GM12892 (cell line): ENCODE measurements at regions not wholly inside any gene's neighbourhood (a gene's known extent, or its start where the extent isn't known, plus 50 kb on each side); places are given as distances from the start of the nearest gene placed in this dataset.

ENCODE experiments used
- POLR2AphosphoS5 ChIP-seq: IDR thresholded peaks from 2 replicates; pipeline ENCODE4 v1.6.1; 2011; ENCODE audit warnings: low read depth, low read length, control low read depth
- TAF1 ChIP-seq: IDR thresholded peaks from 2 replicates; pipeline ENCODE4 v1.6.1; 2011; ENCODE audit warnings: low read depth, mild to moderate bottlenecking, control low read depth, low read length, borderline replicate concordance

DNA sequence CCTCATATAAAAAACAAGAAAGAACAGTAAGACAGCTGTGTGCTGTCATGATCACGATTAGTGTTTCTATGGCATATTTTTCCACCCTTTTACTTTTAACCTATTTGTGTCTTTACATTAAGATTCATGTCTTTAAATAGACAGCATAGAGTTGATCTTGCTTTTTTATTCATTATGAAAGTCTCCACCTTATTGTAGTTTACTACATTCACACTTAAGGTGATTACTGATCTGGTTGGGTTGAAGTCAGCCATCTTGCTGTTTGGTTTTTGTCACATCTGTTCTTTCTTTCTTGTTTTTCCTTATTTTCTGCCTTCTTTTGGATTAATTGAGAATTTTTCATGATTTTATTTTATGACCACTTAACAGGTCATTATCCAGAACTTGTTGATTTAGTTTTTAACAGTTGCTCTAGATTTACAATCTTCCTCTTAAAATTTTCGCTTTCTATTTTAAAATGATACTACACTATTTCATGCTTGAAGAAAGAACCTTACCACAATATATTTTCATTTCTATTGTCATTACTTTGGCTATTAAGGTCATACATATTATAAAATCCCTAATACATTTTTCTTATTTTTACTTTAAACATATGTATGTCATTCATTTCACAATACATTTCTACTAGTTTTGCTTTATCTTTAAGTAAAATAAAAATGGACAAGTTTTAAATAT is 292.5 kb downstream of the SH3GL2 start:
- TF ChIP-seq POLR2AphosphoS5 (no peak), TAF1 (no peak)
